Osteoblast (primary cell): ENCODE measurements at regions not wholly inside any gene's neighbourhood (a gene's known extent, or its start where the extent isn't known, plus 50 kb on each side); places are given as distances from the start of the nearest gene placed in this dataset.

Experiments used
- DNase-seq: peaks from one replicate; pipeline ENCODE4 v3.0.0; 2011; ENCODE audit warnings: low spot score, mixed read lengths; ENCODE audit not compliant: insufficient read length; ENCODE audit errors: missing footprints
- H2AFZ ChIP-seq: 2 replicates; pipeline ENCODE4 v1.6.0; 2011; ENCODE audit warnings: mild to moderate bottlenecking, low read length
- H3K27ac ChIP-seq: 2 replicates; pipeline ENCODE4 v1.5.1; 2011; ENCODE audit warnings: mild to moderate bottlenecking, low read depth, low read length, moderate library complexity
- H3K27me3 ChIP-seq: 2 replicates; pipeline ENCODE4 v1.6.0; 2012; ENCODE audit warnings: mild to moderate bottlenecking, control low read depth, inconsistent platforms, low read length, moderate library complexity; ENCODE audit not compliant: insufficient read depth
- H3K36me3 ChIP-seq: 2 replicates; pipeline ENCODE4 v1.5.1; 2011; ENCODE audit warnings: mild to moderate bottlenecking, low read length, control low read depth, moderate library complexity; ENCODE audit not compliant: insufficient read depth
- H3K4me1 ChIP-seq: 2 replicates; pipeline ENCODE4 v1.5.1; 2011; ENCODE audit warnings: mild to moderate bottlenecking, low read length, control low read depth, moderate library complexity; ENCODE audit not compliant: insufficient read depth
- H3K4me2 ChIP-seq: 2 replicates; pipeline ENCODE4 v1.6.0; 2011; ENCODE audit warnings: mild to moderate bottlenecking, low read length; ENCODE audit not compliant: insufficient read depth
- H3K4me3 ChIP-seq: fragments of 200-600 bp; sonication (generic); 3 replicates; pipeline ENCODE4 v1.5.1; 2012; ENCODE audit warnings: mild to moderate bottlenecking, low read length, inconsistent platforms; ENCODE audit not compliant: insufficient read depth
- H3K79me2 ChIP-seq: 2 replicates; pipeline ENCODE4 v1.6.0; 2012; ENCODE audit warnings: mild to moderate bottlenecking, low read length, control low read depth, inconsistent platforms; ENCODE audit not compliant: insufficient read depth
- H3K9me3 ChIP-seq: 2 replicates; pipeline ENCODE4 v1.5.1; 2011; ENCODE audit warnings: low read depth, low read length, control low read depth
- H4K20me1 ChIP-seq: 2 replicates; pipeline ENCODE4 v1.6.0; 2012; ENCODE audit warnings: mild to moderate bottlenecking, low read length, control low read depth; ENCODE audit not compliant: insufficient read depth
- CTCF ChIP-seq: IDR thresholded peaks from 2 replicates; pipeline ENCODE4 v1.5.1; 2011; ENCODE audit warnings: mild to moderate bottlenecking, low read depth, low read length, moderate library complexity; ENCODE audit errors: extremely low read depth

- H2AFZ ChIP-seq = no peak overlapping the region
- H3K27me3 ChIP-seq = no peaks in the 10 kb centered on the region
- H3K4me1 ChIP-seq = no peaks in the 10 kb centered on the region
- no peak overlapping the region for H3K4me3 ChIP-seq
- H3K36me3 ChIP-seq = no peaks in the 10 kb centered on the region
- H3K9me3 ChIP-seq = no peaks in the 10 kb centered on the region
- no peak overlapping the region for H3K27ac ChIP-seq
- H3K4me2 ChIP-seq = no peak overlapping the region
- no peak for DNase-seq
- no peaks in the 10 kb centered on the region for H3K79me2 ChIP-seq
- TF ChIP-seq CTCF = no peak
- H4K20me1 ChIP-seq = no peaks in the 10 kb centered on the region
Observed at GRCh38 chr1:199898654-199899053, 128.9 kb upstream of the NR5A2 start.

- H3K4me1 ChIP-seq = no peaks in the 10 kb centered on the region
- H4K20me1 ChIP-seq = no peaks in the 10 kb centered on the region
- H2AFZ ChIP-seq = no peak overlapping the region
- H3K4me2 ChIP-seq = no peak overlapping the region
- no peaks in the 10 kb centered on the region for H3K36me3 ChIP-seq
- no peak for TF ChIP-seq CTCF
- no peak overlapping the region for H3K27ac ChIP-seq
- H3K27me3 ChIP-seq = no peaks in the 10 kb centered on the region
- DNase-seq = no peak
- no peaks in the 10 kb centered on the region for H3K9me3 ChIP-seq
- no peaks in the 10 kb centered on the region for H3K79me2 ChIP-seq
- no peak overlapping the region for H3K4me3 ChIP-seq
Observed at GRCh38 chr1:199901341-199901740, 126.2 kb upstream of the NR5A2 start.

GRCh38 chr1:199907361-199907760 lies 120.1 kb upstream of the NR5A2 start:
- H3K27me3 ChIP-seq = no peaks in the 10 kb centered on the region
- no peak for DNase-seq
- H3K27ac ChIP-seq = no peak overlapping the region
- H3K4me2 ChIP-seq = no peak overlapping the region
- no peaks in the 10 kb centered on the region for H3K9me3 ChIP-seq
- H3K79me2 ChIP-seq = no peaks in the 10 kb centered on the region
- no peak for TF ChIP-seq CTCF
- no peaks in the 10 kb centered on the region for H3K4me1 ChIP-seq
- no peaks in the 10 kb centered on the region for H3K36me3 ChIP-seq
- H2AFZ ChIP-seq = no peak overlapping the region
- H3K4me3 ChIP-seq = no peak overlapping the region
- no peaks in the 10 kb centered on the region for H4K20me1 ChIP-seq

- no peaks in the 10 kb centered on the region for H3K79me2 ChIP-seq
- no peak overlapping the region for H3K4me3 ChIP-seq
- no peak overlapping the region for H2AFZ ChIP-seq
- H3K9me3 ChIP-seq = no peaks in the 10 kb centered on the region
- H3K27ac ChIP-seq = no peak overlapping the region
- H3K36me3 ChIP-seq = no peaks in the 10 kb centered on the region
- no peaks in the 10 kb centered on the region for H3K27me3 ChIP-seq
- no peak for DNase-seq
- H4K20me1 ChIP-seq = no peaks in the 10 kb centered on the region
- no peak for TF ChIP-seq CTCF
- H3K4me1 ChIP-seq = no peaks in the 10 kb centered on the region
- no peak overlapping the region for H3K4me2 ChIP-seq
Observed at GRCh38 chr1:199909137-199909536, 118.4 kb upstream of the NR5A2 start.
